Mesothelial cell of epicardium (in vitro differentiated cells): ENCODE measurements at regions not wholly inside any gene's neighbourhood (a gene's known extent, or its start where the extent isn't known, plus 50 kb on each side); places are given as distances from the start of the nearest gene placed in this dataset.
"Not testable (repeated sequence)": the region's sequence is repeated elsewhere in the genome, so short reads cannot be mapped to it uniquely, and the experiment has no call there.

Source experiments
- DNase-seq, 2 experiments: peaks; one replicate each; pipeline ENCODE4 v3.0.0; 2021; ENCODE audit warnings: low spot score in 2 of 2; ENCODE audit not compliant: unreplicated experiment in 2 of 2
- H3K27ac Mint-ChIP-seq: 2 replicates; pipeline ENCODE4 v1.8.0; 2021; ENCODE audit warnings: mixed read lengths
- H3K27me3 Mint-ChIP-seq: 2 replicates; pipeline ENCODE4 v1.8.0; 2021; ENCODE audit warnings: low read depth, mixed read lengths
- H3K36me3 Mint-ChIP-seq: 2 replicates; pipeline ENCODE4 v1.8.0; 2021; ENCODE audit warnings: mixed read lengths
- H3K4me1 Mint-ChIP-seq: 2 replicates; pipeline ENCODE4 v1.8.0; 2021; ENCODE audit warnings: mixed read lengths
- H3K4me3 Mint-ChIP-seq: 2 replicates; pipeline ENCODE4 v1.8.0; 2021; ENCODE audit warnings: mild to moderate bottlenecking, moderate library complexity, mixed read lengths
- H3K9me3 Mint-ChIP-seq: 2 replicates; pipeline ENCODE4 v1.8.0; 2021; ENCODE audit warnings: mixed read lengths
- CTCF ChIP-seq: fragments of 200-600 bp; sonication (generic); IDR thresholded peaks from one replicate; pipeline ENCODE4 v1.5.0; 2021; ENCODE audit warnings: antibody characterized with exemption; ENCODE audit not compliant: unreplicated experiment

- H3K4me1 Mint-ChIP-seq = peaks cover 2% of the 10 kb centered on the region
- no peak for DNase-seq
- no peaks in the 10 kb centered on the region for H3K27me3 Mint-ChIP-seq
- no peak for TF ChIP-seq CTCF
- H3K36me3 Mint-ChIP-seq = no peaks in the 10 kb centered on the region
- H3K4me3 Mint-ChIP-seq = no peak overlapping the region
- no peak overlapping the region for H3K27ac Mint-ChIP-seq
- no peaks in the 10 kb centered on the region for H3K9me3 Mint-ChIP-seq
Observed at GRCh38 chr6:113718588-113718987, 138.6 kb upstream of the MARCKS start.

GRCh38 chr6:113719064-113719463 is 138.1 kb upstream of the MARCKS start:
- Mint-ChIP-seq H3K27me3 (no peaks in the 10 kb centered on the region), H3K36me3 (no peaks in the 10 kb centered on the region), H3K4me3 (no peak overlapping the region), H3K9me3 (no peaks in the 10 kb centered on the region), H3K4me1 (peaks cover 2% of the 10 kb centered on the region), H3K27ac (no peak overlapping the region)
- DNase-seq = no peak
- TF ChIP-seq CTCF = no peak

- no peak for TF ChIP-seq CTCF
- Mint-ChIP-seq H3K36me3 (no peaks in the 10 kb centered on the region), H3K4me3 (no peak overlapping the region), H3K27me3 (no peaks in the 10 kb centered on the region), H3K27ac (no peak overlapping the region), H3K9me3 (no peaks in the 10 kb centered on the region), H3K4me1 (peaks cover 2% of the 10 kb centered on the region)
- no peak for DNase-seq
Observed at GRCh38 chr6:113719545-113719944, 137.6 kb upstream of the MARCKS start.

- Mint-ChIP-seq H3K27ac (no peak overlapping the region), H3K9me3 (no peaks in the 10 kb centered on the region), H3K4me1 (peaks cover 7% of the 10 kb centered on the region), H3K27me3 (no peaks in the 10 kb centered on the region), H3K4me3 (no peak overlapping the region), H3K36me3 (no peaks in the 10 kb centered on the region)
- DNase-seq = no peak
- no peak for TF ChIP-seq CTCF
Observed at GRCh38 chr6:113723182-113723581, 134.0 kb upstream of the MARCKS start.

GRCh38 chr6:113724927-113725326 is 132.2 kb upstream of the MARCKS start:
- not testable (repeated sequence) for H3K4me3 Mint-ChIP-seq, DNase-seq, H3K36me3 Mint-ChIP-seq, H3K27ac Mint-ChIP-seq, H3K4me1 Mint-ChIP-seq, H3K9me3 Mint-ChIP-seq, H3K27me3 Mint-ChIP-seq

- no peak for DNase-seq
- TF ChIP-seq CTCF = no peak
- Mint-ChIP-seq H3K27ac (peak overlapping the region; percentile 33), H3K36me3 (no peaks in the 10 kb centered on the region), H3K9me3 (no peaks in the 10 kb centered on the region), H3K27me3 (no peaks in the 10 kb centered on the region), H3K4me1 (peaks cover 22% of the 10 kb centered on the region), H3K4me3 (no peak overlapping the region)
Observed at GRCh38 chr6:113731541-113731940, 125.6 kb upstream of the MARCKS start.
